Panc1 (cell line): ENCODE measurements at regions not wholly inside any gene's neighbourhood (a gene's known extent, or its start where the extent isn't known, plus 50 kb on each side); places are given as distances from the start of the nearest gene placed in this dataset.

Experiments used
- ATAC-seq: fragments of 200-7000 bp; cut with Tn5 transposase; 2 replicates; pipeline ENCODE4 v1.9.1; 2020; ENCODE audit warnings: mild to moderate bottlenecking, moderate library complexity
- BruUV-seq: library from RNA; stranded (reverse); fragments of 400-500 nt; replicated peaks from 2 replicates; lab custom pipeline; 2021; lab: Mats Ljungman, UMichigan
- CTCF ChIA-PET: fragments of 300-600 bp; sonication (Branson Sonifier 250); formaldehyde crosslinking; loops from one replicate; lab custom pipeline; 2022; ENCODE audit warnings: antibody characterized with exemption; lab: Charles Lee
- POLR2A ChIA-PET: fragments of 300-600 bp; sonication (Branson Sonifier 250); formaldehyde crosslinking; loops from one replicate; lab custom pipeline; 2022; ENCODE audit warnings: antibody characterized with exemption; lab: Charles Lee
- DNase-seq: peaks from one replicate; pipeline ENCODE4 v3.0.0-alpha.2; 2010; ENCODE audit warnings: low read depth, low spot score
- H3K27ac ChIP-seq: 2 replicates; pipeline ENCODE4 v1.5.1; 2011; ENCODE audit warnings: mild to moderate bottlenecking, low read length, inconsistent platforms
- H3K27me3 ChIP-seq: fragments of 200-500 bp; sonication (Bioruptor generic); 2 replicates; pipeline ENCODE4 v1.6.0; 2014; ENCODE audit warnings: low read length, inconsistent platforms; ENCODE audit not compliant: control insufficient read depth, insufficient read depth
- H3K36me3 ChIP-seq: fragments of 200-500 bp; sonication (Bioruptor generic); 2 replicates; pipeline ENCODE4 v1.5.1; 2014; ENCODE audit warnings: inconsistent platforms, mild to moderate bottlenecking, low read length, moderate library complexity; ENCODE audit not compliant: control insufficient read depth, insufficient read depth
- H3K4me1 ChIP-seq: 2 replicates; pipeline ENCODE4 v1.5.1; 2011; ENCODE audit warnings: inconsistent platforms, mild to moderate bottlenecking, low read length, moderate library complexity; ENCODE audit not compliant: control insufficient read depth, insufficient read depth
- H3K4me3 ChIP-seq, 2 experiments: 2 replicates each; pipeline ENCODE4 v1.5.1; 2011 to 2012; ENCODE audit warnings: low read depth in 2 of 2, low read length in 2 of 2, mild to moderate bottlenecking in 2 of 2, inconsistent platforms in 1 of 2, moderate library complexity in 1 of 2
- H3K9me3 ChIP-seq: fragments of 200-500 bp; sonication (Bioruptor generic); 2 replicates; pipeline ENCODE4 v1.5.1; 2014; ENCODE audit warnings: low read depth, mild to moderate bottlenecking, inconsistent platforms, low read length, moderate library complexity; ENCODE audit not compliant: control insufficient read depth, insufficient read depth
- POLR2AphosphoS5 ChIP-seq: IDR thresholded peaks from 2 replicates; pipeline ENCODE4 v1.6.1; 2012; ENCODE audit warnings: mild to moderate bottlenecking, low read depth, low read length, moderate library complexity
- SIN3A ChIP-seq: IDR thresholded peaks from 2 replicates; pipeline ENCODE4 v1.6.1; 2012; ENCODE audit warnings: low read depth, mild to moderate bottlenecking, low read length, moderate library complexity, borderline replicate concordance; ENCODE audit not compliant: insufficient read depth
- TCF7L2 ChIP-seq: IDR thresholded peaks from 2 replicates; pipeline ENCODE4 v1.6.1; 2011; ENCODE audit warnings: mild to moderate bottlenecking, low read depth, low read length, inconsistent platforms
- in situ Hi-C: cut with HindIII; loops from 2 replicates; pipeline ENCODE4 v1.10.0; 2016; ENCODE audit warnings: low sequenced_read_pairs, low pct_unique_long_range_greater_than_20kb
- intact Hi-C: fragments of 100-400 bp; cut with micrococcal nuclease; formaldehyde crosslinking; loops from one replicate; pipeline ENCODE4 v1.10.0; 2022; ENCODE audit not compliant: unreplicated experiment
- TF ChIP-seq, protein P1 (sequence below): fragments of 450-650 bp; IDR thresholded peaks from 2 replicates; pipeline ENCODE4 v1.5.1; 2017; ENCODE audit warnings: mild to moderate bottlenecking
- TF ChIP-seq, protein P2 (sequence below), 2 experiments: IDR thresholded peaks; 2 replicates each; pipeline ENCODE4 v1.6.1; 2011 to 2012; ENCODE audit warnings: low read depth in 2 of 2, control low read depth in 1 of 2, low read length in 1 of 2, mild to moderate bottlenecking in 1 of 2, moderate library complexity in 1 of 2; ENCODE audit not compliant: insufficient read depth in 1 of 2

DNA sequence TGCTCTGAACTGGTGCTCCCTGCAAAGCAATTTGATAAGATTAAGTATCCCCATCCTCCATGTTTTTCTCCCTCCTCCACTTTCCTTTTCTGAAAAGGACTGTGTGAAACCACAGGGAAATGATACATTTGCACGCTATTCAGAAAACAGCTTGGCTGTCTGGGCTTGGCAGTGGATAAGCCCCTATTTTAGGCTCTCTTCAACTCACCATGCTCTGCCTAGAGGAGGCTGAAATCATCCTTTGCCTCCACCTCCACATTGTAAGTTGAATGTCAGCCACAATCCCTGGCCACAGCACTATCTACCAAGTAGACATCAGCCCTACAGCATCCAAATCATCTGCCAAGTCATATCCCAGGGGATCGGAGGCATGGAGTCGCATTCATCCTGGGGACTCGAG is 642.3 kb downstream of the RPS29 start:
- Histone ChIP-seq H3K27me3 (no peaks in the 10 kb centered on the region), H3K4me3 (no peak overlapping the region), H3K36me3 (no peaks in the 10 kb centered on the region), H3K9me3 (no peaks in the 10 kb centered on the region), H3K27ac (no peak overlapping the region), H3K4me1 (no peaks in the 10 kb centered on the region)
- in situ Hi-C loops (no loop called here), intact Hi-C loops (no loop called here)
- ATAC-seq (no peak), DNase-seq (no peak)
- BruUV-seq: no TSS peak
- no peak for TF ChIP-seq SIN3A
- ChIA-PET POLR2A (no interaction called here), CTCF (no interaction called here)

DNA sequence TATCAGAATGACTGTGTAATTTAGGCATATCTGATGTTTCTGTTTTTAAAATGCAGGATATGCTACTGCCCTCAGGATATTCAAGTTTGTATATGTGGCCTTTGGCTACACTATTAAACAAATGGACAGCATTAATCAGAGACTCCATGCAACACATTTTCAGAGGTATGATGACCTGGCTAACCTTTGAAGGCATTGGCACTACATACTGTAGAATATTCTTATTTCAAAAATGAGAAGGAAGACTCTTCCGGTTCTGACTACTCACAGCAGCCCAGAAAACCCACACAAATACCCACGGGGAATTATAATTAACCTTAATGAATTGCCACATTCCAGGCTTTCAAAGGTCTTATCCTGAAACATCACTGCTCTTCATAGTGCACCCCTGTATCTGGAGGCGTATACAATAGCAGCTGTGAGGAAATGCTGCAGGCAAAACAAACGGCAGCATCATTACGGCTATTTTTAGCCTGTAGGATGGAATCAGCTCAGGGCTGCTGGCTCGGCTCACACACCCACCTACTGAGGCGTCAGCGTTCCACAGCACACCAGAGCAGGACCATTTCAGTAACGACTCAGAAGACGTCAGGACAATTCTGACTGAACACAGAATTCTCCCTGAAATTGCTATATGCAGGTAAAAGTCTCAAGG is 648.5 kb downstream of the RPS29 start:
- no TSS peak for BruUV-seq
- no peak overlapping the region for H3K4me3 ChIP-seq
- H3K4me1 ChIP-seq: no peaks in the 10 kb centered on the region
- H3K27ac ChIP-seq: no peak overlapping the region
- H3K27me3 ChIP-seq: no peaks in the 10 kb centered on the region
- CTCF ChIA-PET: no interaction called here
- no peaks in the 10 kb centered on the region for H3K9me3 ChIP-seq
- no peak for TF ChIP-seq TCF7L2
- no peak for TF ChIP-seq SIN3A
- TF ChIP-seq, protein P1, sequence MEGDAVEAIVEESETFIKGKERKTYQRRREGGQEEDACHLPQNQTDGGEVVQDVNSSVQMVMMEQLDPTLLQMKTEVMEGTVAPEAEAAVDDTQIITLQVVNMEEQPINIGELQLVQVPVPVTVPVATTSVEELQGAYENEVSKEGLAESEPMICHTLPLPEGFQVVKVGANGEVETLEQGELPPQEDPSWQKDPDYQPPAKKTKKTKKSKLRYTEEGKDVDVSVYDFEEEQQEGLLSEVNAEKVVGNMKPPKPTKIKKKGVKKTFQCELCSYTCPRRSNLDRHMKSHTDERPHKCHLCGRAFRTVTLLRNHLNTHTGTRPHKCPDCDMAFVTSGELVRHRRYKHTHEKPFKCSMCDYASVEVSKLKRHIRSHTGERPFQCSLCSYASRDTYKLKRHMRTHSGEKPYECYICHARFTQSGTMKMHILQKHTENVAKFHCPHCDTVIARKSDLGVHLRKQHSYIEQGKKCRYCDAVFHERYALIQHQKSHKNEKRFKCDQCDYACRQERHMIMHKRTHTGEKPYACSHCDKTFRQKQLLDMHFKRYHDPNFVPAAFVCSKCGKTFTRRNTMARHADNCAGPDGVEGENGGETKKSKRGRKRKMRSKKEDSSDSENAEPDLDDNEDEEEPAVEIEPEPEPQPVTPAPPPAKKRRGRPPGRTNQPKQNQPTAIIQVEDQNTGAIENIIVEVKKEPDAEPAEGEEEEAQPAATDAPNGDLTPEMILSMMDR: no peak
- TF ChIP-seq, protein P2, sequence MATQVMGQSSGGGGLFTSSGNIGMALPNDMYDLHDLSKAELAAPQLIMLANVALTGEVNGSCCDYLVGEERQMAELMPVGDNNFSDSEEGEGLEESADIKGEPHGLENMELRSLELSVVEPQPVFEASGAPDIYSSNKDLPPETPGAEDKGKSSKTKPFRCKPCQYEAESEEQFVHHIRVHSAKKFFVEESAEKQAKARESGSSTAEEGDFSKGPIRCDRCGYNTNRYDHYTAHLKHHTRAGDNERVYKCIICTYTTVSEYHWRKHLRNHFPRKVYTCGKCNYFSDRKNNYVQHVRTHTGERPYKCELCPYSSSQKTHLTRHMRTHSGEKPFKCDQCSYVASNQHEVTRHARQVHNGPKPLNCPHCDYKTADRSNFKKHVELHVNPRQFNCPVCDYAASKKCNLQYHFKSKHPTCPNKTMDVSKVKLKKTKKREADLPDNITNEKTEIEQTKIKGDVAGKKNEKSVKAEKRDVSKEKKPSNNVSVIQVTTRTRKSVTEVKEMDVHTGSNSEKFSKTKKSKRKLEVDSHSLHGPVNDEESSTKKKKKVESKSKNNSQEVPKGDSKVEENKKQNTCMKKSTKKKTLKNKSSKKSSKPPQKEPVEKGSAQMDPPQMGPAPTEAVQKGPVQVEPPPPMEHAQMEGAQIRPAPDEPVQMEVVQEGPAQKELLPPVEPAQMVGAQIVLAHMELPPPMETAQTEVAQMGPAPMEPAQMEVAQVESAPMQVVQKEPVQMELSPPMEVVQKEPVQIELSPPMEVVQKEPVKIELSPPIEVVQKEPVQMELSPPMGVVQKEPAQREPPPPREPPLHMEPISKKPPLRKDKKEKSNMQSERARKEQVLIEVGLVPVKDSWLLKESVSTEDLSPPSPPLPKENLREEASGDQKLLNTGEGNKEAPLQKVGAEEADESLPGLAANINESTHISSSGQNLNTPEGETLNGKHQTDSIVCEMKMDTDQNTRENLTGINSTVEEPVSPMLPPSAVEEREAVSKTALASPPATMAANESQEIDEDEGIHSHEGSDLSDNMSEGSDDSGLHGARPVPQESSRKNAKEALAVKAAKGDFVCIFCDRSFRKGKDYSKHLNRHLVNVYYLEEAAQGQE (IDR thresholded peaks at IDR 0.05; ENCODE audit: insufficient read depth in 1 of 2, low read depth in 2 of 2, low read length in 1 of 2): no peak
- no peak for TF ChIP-seq POLR2AphosphoS5
- in situ Hi-C loops: no loop called here
- POLR2A ChIA-PET: no interaction called here
- intact Hi-C loops: no loop called here
- DNase-seq (no peak), ATAC-seq (no peak)
- no peaks in the 10 kb centered on the region for H3K36me3 ChIP-seq

DNA sequence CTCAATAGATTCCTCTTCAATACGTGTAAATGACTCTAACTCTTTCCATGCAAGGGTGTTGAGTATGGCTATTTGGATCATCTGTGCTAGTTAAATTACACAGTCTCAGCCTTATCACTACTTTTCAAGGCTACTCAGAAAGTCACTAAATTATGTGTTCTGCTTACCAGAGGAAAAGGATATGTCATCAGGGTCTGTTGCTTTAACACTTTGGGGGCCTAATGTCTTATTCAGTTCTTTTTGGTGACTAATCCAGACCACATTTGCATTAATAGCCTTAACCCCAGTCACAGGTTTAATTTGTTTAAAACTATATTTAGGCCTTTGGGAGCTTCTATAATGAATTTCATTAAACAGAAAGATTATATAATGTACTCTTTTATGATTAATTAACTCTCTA is 649.3 kb downstream of the RPS29 start:
- CTCF ChIA-PET: no interaction called here
- Histone ChIP-seq H3K4me3 (no peak overlapping the region), H3K27me3 (no peaks in the 10 kb centered on the region), H3K9me3 (no peaks in the 10 kb centered on the region), H3K27ac (no peak overlapping the region), H3K4me1 (no peaks in the 10 kb centered on the region), H3K36me3 (no peaks in the 10 kb centered on the region)
- BruUV-seq: no TSS peak
- ATAC-seq (no peak), DNase-seq (no peak)
- intact Hi-C loops: no loop called here
- no peak for TF ChIP-seq SIN3A
- in situ Hi-C loops: no loop called here
- POLR2A ChIA-PET: no interaction called here
